K562 (cell line): ENCODE measurements at regions not wholly inside any gene's neighbourhood (a gene's known extent, or its start where the extent isn't known, plus 50 kb on each side); places are given as distances from the start of the nearest gene placed in this dataset.

Experiments used
- ATAC-seq: fragments of 200-7000 bp; cut with Tn5 transposase; 3 replicates; pipeline ENCODE4 v1.9.1; 2020; ENCODE audit warnings: moderate library complexity
- BruUV-seq: library from RNA; stranded (reverse); fragments of 400-500 nt; replicated peaks from 2 replicates; lab custom pipeline; 2021; lab: Mats Ljungman, UMichigan
- CTCF ChIA-PET: fragments of 300-600 bp; formaldehyde crosslinking; extraction: SDS; loops from one replicate; lab custom pipeline; 2021; ENCODE audit warnings: low intra/inter-chr PET ratio; lab: Yijun Ruan, JAX
- POLR2A ChIA-PET: fragments of 300-600, 350-650 bp; sonication (Branson Sonifier 250); formaldehyde crosslinking; extraction: SDS; loops from one replicate; lab custom pipeline; 2021; ENCODE audit warnings: antibody characterized with exemption, inconsistent platforms; lab: Yijun Ruan, JAX
- DNase-seq, 4 experiments: peaks; one replicate each; pipeline versions ENCODE4 v3.0.0 to v3.0.0-alpha.2; 2011 to 2018; ENCODE audit warnings: low spot score in 3 of 4, mixed read lengths in 3 of 4; ENCODE audit errors: extremely low read depth in 1 of 4
- FAIRE-seq: peaks from 2 replicates; lab custom pipeline; 2011; peaks lifted over from hg19 to GRCh38; lab: Jason Lieb, UNC
- H2AFZ ChIP-seq: 2 replicates; pipeline ENCODE4 v1.6.0; 2011; ENCODE audit warnings: low read depth, low read length, control low read depth, inconsistent platforms
- H3K27ac ChIP-seq: fragments of 200-600 bp; 3 replicates; pipeline ENCODE4 v1.8.0; 2011; ENCODE audit warnings: low read depth, mild to moderate bottlenecking, control low read depth, inconsistent platforms, low read length, moderate library complexity, mixed read lengths; ENCODE audit errors: extremely low read depth
- H3K27me3 ChIP-seq, 2 experiments: fragments of 300-600 bp in 1 of 2; 2 replicates in 1 of 2; 3 replicates in 1 of 2; pipeline versions ENCODE4 v1.6.0 to v1.8.0; 2011; ENCODE audit warnings: inconsistent platforms in 2 of 2, low read length in 2 of 2, mild to moderate bottlenecking in 1 of 2, mixed read lengths in 1 of 2, moderate library complexity in 1 of 2; ENCODE audit not compliant: control insufficient read depth in 2 of 2, insufficient read depth in 2 of 2
- H3K36me3 ChIP-seq: fragments of 300-600 bp; 3 replicates; pipeline ENCODE4 v1.8.0; 2011; ENCODE audit warnings: mild to moderate bottlenecking, low read length, inconsistent platforms; ENCODE audit not compliant: control insufficient read depth, insufficient read depth
- H3K4me1 ChIP-seq, 2 experiments: fragments of 200-600 bp in 1 of 2; replicated peaks in 1 of 2; 2 replicates in 1 of 2; 3 replicates in 1 of 2; pipeline versions ENCODE4 v1.5.1 to v1.8.0; 2011; ENCODE audit warnings: inconsistent platforms in 2 of 2, low read length in 2 of 2, mild to moderate bottlenecking in 1 of 2, mixed read lengths in 1 of 2, moderate library complexity in 1 of 2; ENCODE audit not compliant: control insufficient read depth in 2 of 2, insufficient read depth in 2 of 2
- H3K4me2 ChIP-seq: 2 replicates; pipeline ENCODE4 v1.6.1; 2011; ENCODE audit warnings: low read length, control low read depth, inconsistent platforms, mixed read lengths; ENCODE audit not compliant: insufficient read depth
- H3K4me3 ChIP-seq: fragments of 200-600 bp; sonication (generic), shearing (Covaris generic); 2 replicates; pipeline ENCODE4 v1.5.1; 2016; ENCODE audit warnings: control low read depth, inconsistent platforms
- H3K79me2 ChIP-seq: fragments of 200-600 bp; 3 replicates; pipeline ENCODE4 v1.8.0; 2011; ENCODE audit warnings: low read length, inconsistent platforms; ENCODE audit not compliant: control insufficient read depth, insufficient read depth
- H3K9ac ChIP-seq, 2 experiments: 2 replicates each; pipeline versions ENCODE4 v1.6.0 to v1.6.1; 2011; ENCODE audit warnings: low read depth in 2 of 2, low read length in 2 of 2, control low read depth in 1 of 2, inconsistent platforms in 1 of 2, mild to moderate bottlenecking in 1 of 2, mixed read lengths in 1 of 2; ENCODE audit not compliant: insufficient read depth in 1 of 2
- H3K9me1 ChIP-seq: one replicate; pipeline ENCODE4 v1.6.0; 2011; ENCODE audit warnings: inconsistent platforms, mild to moderate bottlenecking, low read length, moderate library complexity; ENCODE audit not compliant: control insufficient read depth, insufficient read depth
- H3K9me3 ChIP-seq: replicated peaks from 2 replicates; pipeline ENCODE4 v1.5.1; 2011; ENCODE audit warnings: low read depth, low read length, inconsistent platforms; ENCODE audit not compliant: control insufficient read depth, insufficient read depth
- H4K20me1 ChIP-seq: replicated peaks from 2 replicates; pipeline ENCODE4 v1.6.1; 2011; ENCODE audit warnings: low read length, inconsistent platforms, mixed read lengths; ENCODE audit not compliant: control insufficient read depth, insufficient read depth
- CEBPG ChIP-seq, 3 experiments: fragments of 200-800 bp in 1 of 3; sonication (Bioruptor generic) in 1 of 3; sonication (generic) in 1 of 3; formaldehyde crosslinking in 1 of 3; IDR thresholded peaks in 2 of 3; conservative IDR thresholded peaks in 1 of 3; 2 replicates each; pipeline versions ENCODE4 v1.6.1 to v1.8.0; 2016 to 2022; ENCODE audit warnings: missing compliant biosample characterization in 2 of 3, missing genetic modification characterization in 2 of 3, mild to moderate bottlenecking in 1 of 3, missing genetic modification reagents in 1 of 3
- GABPB1 ChIP-seq: sonication (generic); formaldehyde crosslinking; IDR thresholded peaks from 2 replicates; pipeline ENCODE4 v1.8.0; 2022; ENCODE audit warnings: mild to moderate bottlenecking, missing genetic modification reagents
- HLTF ChIP-seq: fragments of 450-650 bp; IDR thresholded peaks from 2 replicates; pipeline ENCODE4 v1.6.1; 2016
- MAFK ChIP-seq: IDR thresholded peaks from 2 replicates; pipeline ENCODE4 v1.6.1; 2011; ENCODE audit warnings: low read length, improper control_type of control experiment
- MXI1 ChIP-seq: IDR thresholded peaks from 2 replicates; pipeline ENCODE4 v1.6.1; 2011; ENCODE audit warnings: low read depth, mild to moderate bottlenecking, improper control_type of control experiment, low read length
- NRF1 ChIP-seq, 2 experiments: fragments of 450-650 bp; IDR thresholded peaks in 1 of 2; conservative IDR thresholded peaks in 1 of 2; 2 replicates each; pipeline ENCODE4 v1.6.1; 2014; ENCODE audit warnings: mild to moderate bottlenecking in 2 of 2
- RFX7 ChIP-seq: fragments of 250-450 bp; sonication (Bioruptor Pico); IDR thresholded peaks from 2 replicates; pipeline ENCODE4 v1.5.1; 2021; ENCODE audit warnings: mild to moderate bottlenecking
- RUNX1 ChIP-seq: sonication (generic); IDR thresholded peaks from 2 replicates; pipeline ENCODE4 v1.6.1; 2016; ENCODE audit warnings: antibody characterized with exemption, low read depth
- TCF3 ChIP-seq: sonication (generic); formaldehyde crosslinking; IDR thresholded peaks from 2 replicates; pipeline ENCODE4 v1.4.0; 2020; ENCODE audit warnings: mild to moderate bottlenecking, missing genetic modification reagents
- TRIM28 ChIP-seq: fragments of 450-650 bp; IDR thresholded peaks from 2 replicates; pipeline ENCODE4 v1.6.1; 2017
- ZBTB17 ChIP-seq: fragments of 450-650 bp; formaldehyde crosslinking; IDR thresholded peaks from 2 replicates; pipeline ENCODE4 v1.4.0; 2020; ENCODE audit warnings: mild to moderate bottlenecking
- ZNF124 ChIP-seq: sonication (generic); formaldehyde crosslinking; IDR thresholded peaks from 2 replicates; pipeline ENCODE4 v1.8.1; 2022; ENCODE audit warnings: missing genetic modification reagents
- ZNF444 ChIP-seq: fragments of 250-450 bp; sonication (Bioruptor Pico); IDR thresholded peaks from 2 replicates; pipeline ENCODE4 v1.4.0; 2020; ENCODE audit warnings: mild to moderate bottlenecking, moderate library complexity
- WGBS: fragments of 100-300 bp; shearing (Covaris generic); methylation state at CpG from one replicate; pipeline ENCODE4 v1.1.6; 2016; ENCODE audit warnings: low coverage, mixed read lengths; ENCODE audit not compliant: insufficient coverage; ENCODE audit errors: missing lambda C conversion rate; 5-methylcytosine and 5-hydroxymethylcytosine counted together
- in situ Hi-C: fragments of 300-500 bp; cut with MboI; formaldehyde crosslinking; loops from 4 replicates; pipeline ENCODE4 v1.15.0; 2018; ENCODE audit warnings: inconsistent platforms, mixed read lengths
- intact Hi-C: fragments of 100-400 bp; cut with micrococcal nuclease; formaldehyde crosslinking; loops from 2 replicates; pipeline ENCODE4 v1.14.2; 2022
- TF ChIP-seq, protein P1 (sequence below): fragments of 450-650 bp; IDR thresholded peaks from one replicate; pipeline ENCODE4 v1.6.1; 2018; ENCODE audit warnings: mild to moderate bottlenecking, moderate library complexity; ENCODE audit not compliant: partially characterized antibody
- TF ChIP-seq, protein P2 (sequence below): fragments of 450-650 bp; formaldehyde crosslinking; IDR thresholded peaks from 2 replicates; pipeline ENCODE4 v1.4.0; 2020; ENCODE audit warnings: mild to moderate bottlenecking

DNA sequence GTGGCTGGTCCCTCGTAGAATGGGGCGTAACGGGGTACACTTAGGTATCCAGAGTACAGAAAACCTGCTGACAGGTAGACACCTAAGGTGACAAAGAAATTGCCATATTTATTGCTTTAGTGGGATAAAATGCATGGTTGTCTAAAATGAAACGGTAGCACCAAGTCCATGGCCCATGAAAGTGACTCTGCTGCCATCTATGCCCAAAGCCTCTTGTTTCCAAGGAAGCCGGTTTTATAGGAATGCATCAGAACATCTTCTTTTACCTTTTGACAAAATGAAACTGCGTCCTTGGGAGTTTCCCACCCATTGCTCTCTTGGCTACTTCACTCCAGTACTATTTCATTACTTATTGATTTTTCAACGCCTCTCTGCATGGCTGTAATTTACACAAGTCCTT lies 151.3 kb upstream of the ZFHX3 start:
- WGBS, result 0% methylated on average over 7 of the region's 7 CpGs
- Histone ChIP-seq H3K4me1 (no peaks in the 10 kb centered on the region), H3K4me3 (no peak overlapping the region), H3K9me3 (no peaks in the 10 kb centered on the region), H3K36me3 (no peaks in the 10 kb centered on the region), H2AFZ (no peak overlapping the region), H4K20me1 (peaks cover 3% of the 10 kb centered on the region; the same call in 1 of the 2 replicates), H3K9me1 (no peaks in the 10 kb centered on the region), H3K4me2 (no peak overlapping the region), H3K27ac (no peak overlapping the region), H3K27me3 (no peaks in the 10 kb centered on the region), H3K9ac (no peak overlapping the region), H3K79me2 (no peaks in the 10 kb centered on the region)
- FAIRE-seq (no peak), ATAC-seq (no peak), DNase-seq (no peak)
- intact Hi-C loops (loop anchor here (5.0 kb wide), 1 partner anchor 167 kb away; no protein-coding TSS in a partner anchor), in situ Hi-C loops (no loop called here)
- BruUV-seq, result no TSS peak
- CTCF ChIA-PET, result no interaction called here
- TF ChIP-seq TRIM28 (no peak), ZBTB17 (no peak), ZNF444 (CRISPR knock-in tag) (no peak), RFX7 (CRISPR knock-in tag) (no peak), MXI1 (no peak), CEBPG (CRISPR knock-in tag; IDR thresholded peaks at IDR 0.05) (no peak), CEBPG (tag; conservative IDR thresholded peaks at IDR 0.05 in 1 of 2, IDR thresholded peaks at IDR 0.05 in 1 of 2) (no peak), GABPB1 (CRISPR knock-in tag) (no peak), RUNX1 (no peak), HLTF (no peak), NRF1 (conservative IDR thresholded peaks at IDR 0.05 in 1 of 2, IDR thresholded peaks at IDR 0.05 in 1 of 2) (no peak), MAFK (no peak), TCF3 (CRISPR knock-in tag) (no peak), ZNF124 (CRISPR knock-in tag) (no peak)
- TF ChIP-seq, protein P1, sequence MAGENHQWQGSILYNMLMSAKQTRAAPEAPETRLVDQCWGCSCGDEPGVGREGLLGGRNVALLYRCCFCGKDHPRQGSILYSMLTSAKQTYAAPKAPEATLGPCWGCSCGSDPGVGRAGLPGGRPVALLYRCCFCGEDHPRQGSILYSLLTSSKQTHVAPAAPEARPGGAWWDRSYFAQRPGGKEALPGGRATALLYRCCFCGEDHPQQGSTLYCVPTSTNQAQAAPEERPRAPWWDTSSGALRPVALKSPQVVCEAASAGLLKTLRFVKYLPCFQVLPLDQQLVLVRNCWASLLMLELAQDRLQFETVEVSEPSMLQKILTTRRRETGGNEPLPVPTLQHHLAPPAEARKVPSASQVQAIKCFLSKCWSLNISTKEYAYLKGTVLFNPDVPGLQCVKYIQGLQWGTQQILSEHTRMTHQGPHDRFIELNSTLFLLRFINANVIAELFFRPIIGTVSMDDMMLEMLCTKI, result no peak
- TF ChIP-seq, protein P2, sequence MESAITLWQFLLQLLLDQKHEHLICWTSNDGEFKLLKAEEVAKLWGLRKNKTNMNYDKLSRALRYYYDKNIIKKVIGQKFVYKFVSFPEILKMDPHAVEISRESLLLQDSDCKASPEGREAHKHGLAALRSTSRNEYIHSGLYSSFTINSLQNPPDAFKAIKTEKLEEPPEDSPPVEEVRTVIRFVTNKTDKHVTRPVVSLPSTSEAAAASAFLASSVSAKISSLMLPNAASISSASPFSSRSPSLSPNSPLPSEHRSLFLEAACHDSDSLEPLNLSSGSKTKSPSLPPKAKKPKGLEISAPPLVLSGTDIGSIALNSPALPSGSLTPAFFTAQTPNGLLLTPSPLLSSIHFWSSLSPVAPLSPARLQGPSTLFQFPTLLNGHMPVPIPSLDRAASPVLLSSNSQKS, result no peak
- POLR2A ChIA-PET, result no interaction called here
